Activated naive CD4-positive, alpha-beta T cell treated with anti-CD3 and anti-CD28 coated beads for 36 hours (primary cell): ENCODE measurements at regions not wholly inside any gene's neighbourhood (a gene's known extent, or its start where the extent isn't known, plus 50 kb on each side); places are given as distances from the start of the nearest gene placed in this dataset.
"Not testable (repeated sequence)": the region's sequence is repeated elsewhere in the genome, so short reads cannot be mapped to it uniquely, and the experiment has no call there.

Source experiments
- CTCF ChIA-PET: fragments of 350-600 bp; sonication (Branson Sonifier 250); formaldehyde crosslinking; loops from one replicate; lab custom pipeline; 2021; ENCODE audit warnings: antibody characterized with exemption; lab: Charles Lee
- DNase-seq: peaks from one replicate; pipeline ENCODE4 v3.0.0-alpha.2; 2020
- H3K27ac Mint-ChIP-seq: one replicate; pipeline ENCODE4 v1.8.0; 2021; ENCODE audit warnings: mild to moderate bottlenecking, mixed read lengths
- H3K27me3 Mint-ChIP-seq: one replicate; pipeline ENCODE4 v1.8.0; 2021; ENCODE audit warnings: low read depth, mixed read lengths
- H3K36me3 Mint-ChIP-seq: one replicate; pipeline ENCODE4 v1.8.0; 2021; ENCODE audit warnings: low read depth, mixed read lengths
- H3K4me1 Mint-ChIP-seq: one replicate; pipeline ENCODE4 v1.8.0; 2021; ENCODE audit warnings: low read depth, mixed read lengths
- H3K4me3 Mint-ChIP-seq: one replicate; pipeline ENCODE4 v1.8.0; 2021; ENCODE audit warnings: mild to moderate bottlenecking, moderate library complexity, mixed read lengths
- H3K9me3 Mint-ChIP-seq: one replicate; pipeline ENCODE4 v1.8.0; 2021; ENCODE audit warnings: mixed read lengths
- intact Hi-C: fragments of 100-400 bp; cut with micrococcal nuclease; formaldehyde crosslinking; loops from one replicate; pipeline ENCODE4 v1.15.1; 2023

DNA sequence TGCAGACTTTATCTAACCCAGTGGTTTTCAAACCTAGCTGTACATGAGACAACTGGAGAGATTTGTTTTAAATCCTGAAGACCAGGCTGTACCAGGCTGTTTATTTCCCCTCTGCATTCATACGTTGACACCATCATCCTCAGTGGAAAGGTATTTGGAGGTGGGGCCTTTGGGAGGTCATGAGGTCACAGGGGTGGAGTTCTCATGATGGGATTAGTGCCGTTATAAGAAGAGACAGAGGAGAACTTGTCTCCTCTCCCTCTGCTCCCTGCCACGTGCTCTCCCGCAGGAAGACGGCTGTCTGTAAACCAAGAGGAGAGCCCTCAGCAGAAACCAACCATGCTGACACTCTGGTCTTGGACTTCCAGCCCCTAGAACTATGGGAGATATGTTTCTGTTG is 165.4 kb downstream of the ADSS2 start:
- Mint-ChIP-seq H3K4me1 (peaks cover 4% of the 10 kb centered on the region), H3K27me3 (no peaks in the 10 kb centered on the region), H3K4me3 (no peak overlapping the region), H3K27ac (no peak overlapping the region), H3K36me3 (no peaks in the 10 kb centered on the region), H3K9me3 (peaks cover 4% of the 10 kb centered on the region)
- CTCF ChIA-PET, result interaction anchor here (1.3 kb wide), 1 partner anchor 13 kb away, joined by 5 read pairs; no protein-coding TSS in a partner anchor
- intact Hi-C loops, result no loop called here
- DNase-seq, result no peak

GRCh38 chr1:244287726-244288125 is 164.0 kb downstream of the ADSS2 start:
- H3K27me3 Mint-ChIP-seq, result no peaks in the 10 kb centered on the region
- intact Hi-C loops, result no loop called here
- no peak overlapping the region for H3K27ac Mint-ChIP-seq
- CTCF ChIA-PET, result interaction anchor here (1.3 kb wide), 1 partner anchor 12 kb away, joined by 5 read pairs; no protein-coding TSS in a partner anchor
- H3K36me3 Mint-ChIP-seq, result no peaks in the 10 kb centered on the region
- DNase-seq, result no peak
- peaks cover 4% of the 10 kb centered on the region for H3K9me3 Mint-ChIP-seq
- H3K4me1 Mint-ChIP-seq, result peaks cover 4% of the 10 kb centered on the region
- no peak overlapping the region for H3K4me3 Mint-ChIP-seq

DNA sequence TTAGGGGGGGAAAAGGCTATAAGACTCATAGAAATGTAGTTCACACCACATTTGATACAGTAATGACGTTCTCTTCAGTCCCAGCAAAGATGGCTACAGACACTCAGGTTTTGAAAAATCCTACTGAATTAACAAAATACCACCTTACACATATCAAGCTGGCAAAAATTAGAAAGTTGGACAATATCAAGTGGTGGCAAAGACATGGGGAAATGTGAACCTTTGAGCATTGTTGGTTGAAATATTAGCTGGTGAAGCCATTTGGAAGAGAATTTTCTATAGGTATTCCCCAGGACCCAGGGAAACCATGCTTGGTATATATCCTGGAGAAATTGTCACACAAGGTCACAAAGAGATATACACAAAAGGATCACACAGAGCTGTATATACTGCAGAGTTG is 163.0 kb downstream of the ADSS2 start:
- CTCF ChIA-PET, result interaction anchor here (1.6 kb wide), 1 partner anchor 11 kb away, joined by 7 read pairs; no protein-coding TSS in a partner anchor
- Mint-ChIP-seq H3K4me1 (peaks cover 4% of the 10 kb centered on the region), H3K27ac (no peak overlapping the region), H3K9me3 (peaks cover 4% of the 10 kb centered on the region), H3K36me3 (no peaks in the 10 kb centered on the region), H3K4me3 (no peak overlapping the region), H3K27me3 (no peaks in the 10 kb centered on the region)
- intact Hi-C loops, result no loop called here
- DNase-seq, result no peak

GRCh38 chr1:244289991-244290785 is 161.5 kb downstream of the ADSS2 start:
- no peaks in the 10 kb centered on the region for H3K36me3 Mint-ChIP-seq
- no peak overlapping the region for H3K27ac Mint-ChIP-seq
- H3K27me3 Mint-ChIP-seq, result no peaks in the 10 kb centered on the region
- no peak for DNase-seq
- intact Hi-C loops, result no loop called here
- H3K4me3 Mint-ChIP-seq, result no peak overlapping the region
- CTCF ChIA-PET, result interaction anchor here (1.6 kb wide), 1 partner anchor 9 kb away, joined by 7 read pairs; no protein-coding TSS in a partner anchor
- H3K9me3 Mint-ChIP-seq, result peaks cover 4% of the 10 kb centered on the region
- peaks cover 4% of the 10 kb centered on the region for H3K4me1 Mint-ChIP-seq

DNA sequence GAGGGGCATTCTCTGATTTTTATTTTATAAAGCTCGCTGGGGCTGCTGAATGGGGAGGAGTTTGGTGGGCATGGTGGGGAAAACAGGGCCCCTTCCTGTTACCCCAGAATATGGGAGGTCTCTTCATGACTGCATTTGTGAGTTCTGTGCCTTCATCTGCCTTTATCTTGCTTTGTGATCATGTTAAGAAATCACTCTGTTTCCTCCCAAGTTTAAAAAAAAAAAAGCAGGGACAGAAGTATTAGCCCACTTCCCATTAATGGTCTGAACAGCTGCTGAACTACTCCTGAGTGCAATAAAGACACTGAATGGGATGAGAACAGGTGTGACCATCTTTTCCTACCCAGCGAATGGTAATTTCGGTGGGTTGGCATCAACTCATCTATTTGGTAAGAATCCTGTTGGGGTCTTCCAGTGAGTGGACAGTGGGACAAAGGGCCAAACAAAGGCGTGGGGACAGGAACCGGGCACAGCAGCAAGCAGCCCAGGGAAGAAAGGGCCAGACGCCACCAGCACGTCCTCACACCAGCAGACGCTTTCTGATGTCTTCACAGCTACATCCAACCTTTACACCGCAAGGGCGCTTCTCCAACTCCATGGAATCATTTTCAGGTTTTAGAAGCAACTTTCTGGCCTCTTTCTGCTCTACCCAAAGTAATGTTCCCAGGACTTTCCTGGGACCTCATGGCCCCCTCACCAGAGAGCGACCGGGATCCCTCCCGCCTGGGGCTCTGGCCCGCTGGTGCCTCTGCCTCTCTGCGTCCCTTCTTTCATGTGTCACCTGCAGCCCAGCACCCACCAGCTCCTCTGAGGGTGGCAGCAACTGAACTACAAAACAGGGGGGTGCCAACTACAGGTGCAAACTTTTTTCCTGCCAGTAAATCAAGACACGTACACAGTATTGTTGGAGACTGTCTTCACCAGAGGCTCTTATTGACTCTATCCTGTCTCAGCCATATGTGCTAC is 160.2 kb downstream of the ADSS2 start:
- intact Hi-C loops, result no loop called here
- no peak for DNase-seq
- Mint-ChIP-seq H3K27me3 (no peaks in the 10 kb centered on the region), H3K4me3 (no peak overlapping the region), H3K9me3 (peaks cover 4% of the 10 kb centered on the region), H3K4me1 (peaks cover 4% of the 10 kb centered on the region), H3K36me3 (no peaks in the 10 kb centered on the region), H3K27ac (no peak overlapping the region)
- CTCF ChIA-PET, result interaction anchor here (0.6 to 0.7 kb wide), 2 partner anchors 8 to 79 kb away, joined by 3 read pairs; no protein-coding TSS in a partner anchor

- Mint-ChIP-seq H3K36me3 (no peaks in the 10 kb centered on the region), H3K27ac (no peak overlapping the region), H3K9me3 (no peaks in the 10 kb centered on the region), H3K4me3 (no peak overlapping the region), H3K27me3 (no peaks in the 10 kb centered on the region), H3K4me1 (peaks cover 12% of the 10 kb centered on the region)
- intact Hi-C loops, result no loop called here
- CTCF ChIA-PET, result interaction anchor here (0.5 to 0.6 kb wide), 2 partner anchors 14 to 569 kb away, joined by 3 read pairs; no protein-coding TSS in a partner anchor
- no peak for DNase-seq
Measured at GRCh38 chr1:244294599-244295224, 157.0 kb downstream of the ADSS2 start.

DNA sequence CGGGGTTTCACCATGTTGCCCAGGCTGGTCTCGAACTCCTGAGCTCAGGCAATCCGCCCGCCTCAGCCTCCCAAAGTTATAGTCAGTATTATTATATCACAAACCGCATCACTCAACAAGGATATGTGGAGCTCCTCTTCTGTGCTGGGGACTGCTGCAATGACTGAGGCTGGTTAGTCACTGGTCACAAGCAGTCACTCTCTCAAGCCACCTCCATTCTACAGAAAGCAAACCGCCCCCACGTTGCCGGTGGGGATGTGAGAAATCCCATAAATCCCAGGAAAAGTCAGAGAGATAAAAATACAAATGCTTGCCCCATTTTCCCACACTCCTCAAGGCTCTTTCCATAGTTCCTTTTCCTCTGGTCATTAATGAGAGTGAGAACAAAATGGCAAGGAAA is 155.7 kb downstream of the ADSS2 start:
- no peaks in the 10 kb centered on the region for H3K9me3 Mint-ChIP-seq
- H3K4me1 Mint-ChIP-seq, result peaks cover 10% of the 10 kb centered on the region
- no peak overlapping the region for H3K27ac Mint-ChIP-seq
- no peaks in the 10 kb centered on the region for H3K27me3 Mint-ChIP-seq
- intact Hi-C loops, result no loop called here
- no peak for DNase-seq
- CTCF ChIA-PET, result interaction anchor here (0.6 kb wide), 2 partner anchors 371 to 464 kb away, joined by 3 read pairs; no protein-coding TSS in a partner anchor
- H3K36me3 Mint-ChIP-seq, result no peaks in the 10 kb centered on the region
- H3K4me3 Mint-ChIP-seq, result no peak overlapping the region

DNA sequence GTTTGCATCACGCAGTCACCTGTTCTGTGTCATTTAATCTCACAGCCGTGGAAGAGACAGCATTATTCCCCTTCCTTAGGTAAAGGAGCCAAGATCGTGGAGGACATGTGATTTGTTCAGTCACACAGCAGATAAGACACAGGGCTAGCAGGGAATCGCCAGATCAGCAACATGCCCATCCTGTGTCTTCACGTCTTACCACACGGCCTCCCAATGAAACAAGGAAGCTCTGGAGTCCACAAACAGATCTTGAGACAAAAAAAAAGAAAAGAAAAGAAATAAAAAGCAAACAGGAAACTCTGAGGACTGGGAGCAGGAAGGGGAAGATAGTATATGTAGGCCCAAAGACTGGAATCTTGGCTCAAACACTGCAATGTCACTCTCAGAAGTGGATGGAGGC is 155.3 kb downstream of the ADSS2 start:
- no peaks in the 10 kb centered on the region for H3K27me3 Mint-ChIP-seq
- H3K36me3 Mint-ChIP-seq, result no peaks in the 10 kb centered on the region
- no peak for DNase-seq
- H3K27ac Mint-ChIP-seq, result no peak overlapping the region
- no peaks in the 10 kb centered on the region for H3K9me3 Mint-ChIP-seq
- H3K4me3 Mint-ChIP-seq, result no peak overlapping the region
- CTCF ChIA-PET, result interaction anchor here (0.6 kb wide), 2 partner anchors 371 to 464 kb away, joined by 3 read pairs; no protein-coding TSS in a partner anchor
- peaks cover 7% of the 10 kb centered on the region for H3K4me1 Mint-ChIP-seq
- intact Hi-C loops, result no loop called here

GRCh38 chr1:244297087-244297486 is 154.6 kb downstream of the ADSS2 start:
- Mint-ChIP-seq H3K27ac (no peak overlapping the region), H3K4me3 (no peak overlapping the region), H3K36me3 (no peaks in the 10 kb centered on the region), H3K9me3 (no peaks in the 10 kb centered on the region), H3K4me1 (peaks cover 7% of the 10 kb centered on the region), H3K27me3 (no peaks in the 10 kb centered on the region)
- CTCF ChIA-PET, result interaction anchor here (0.6 kb wide), 1 partner anchor 63 kb away, joined by 3 read pairs; no protein-coding TSS in a partner anchor
- intact Hi-C loops, result no loop called here
- DNase-seq, result no peak

DNA sequence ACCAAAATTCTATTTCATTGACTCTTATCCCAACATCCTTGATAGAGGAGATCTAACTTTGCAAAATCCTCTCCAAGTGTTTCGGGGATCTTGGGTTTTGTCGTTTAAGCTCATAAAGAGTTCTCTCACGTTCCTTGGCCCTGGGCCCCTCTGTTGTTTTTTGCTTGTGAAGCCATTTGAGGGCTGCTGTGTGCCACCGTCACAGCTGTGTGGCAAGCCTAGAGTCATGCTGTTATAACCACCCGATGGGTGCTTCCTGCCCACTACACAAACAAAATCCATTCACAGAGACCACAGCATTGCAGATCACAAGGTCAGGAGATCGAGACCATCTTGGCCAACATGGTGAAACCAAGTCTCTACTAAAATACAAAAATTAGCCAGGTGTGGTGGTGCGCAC is 154.1 kb downstream of the ADSS2 start:
- intact Hi-C loops, result no loop called here
- peaks cover 7% of the 10 kb centered on the region for H3K4me1 Mint-ChIP-seq
- CTCF ChIA-PET, result interaction anchor here (0.6 kb wide), 1 partner anchor 63 kb away, joined by 3 read pairs; no protein-coding TSS in a partner anchor

GRCh38 chr1:244300029-244300375 is 151.7 kb downstream of the ADSS2 start:
- H3K27ac Mint-ChIP-seq, H3K9me3 Mint-ChIP-seq, H3K27me3 Mint-ChIP-seq, H3K36me3 Mint-ChIP-seq, H3K4me1 Mint-ChIP-seq, intact Hi-C loops, DNase-seq: not testable (repeated sequence)
- CTCF ChIA-PET, result interaction anchor here (0.6 to 1.8 kb wide), 9 partner anchors 11 to 957 kb away, joined by 3 to 10 read pairs (median 5); no protein-coding TSS in a partner anchor
- H3K4me3 Mint-ChIP-seq, result peak overlapping the region; percentile 71

More for the DNA sequence above, 154.1 kb downstream of the ADSS2 start:
- Mint-ChIP-seq H3K9me3 (no peaks in the 10 kb centered on the region), H3K36me3 (no peaks in the 10 kb centered on the region), H3K27ac (no peak overlapping the region), H3K27me3 (no peaks in the 10 kb centered on the region), H3K4me3 (no peak overlapping the region)
- DNase-seq, result no peak
